ENCODE measurements at regions not wholly inside any gene's neighbourhood (a gene's known extent, or its start where the extent isn't known, plus 50 kb on each side); places are given as distances from the start of the nearest gene placed in this dataset.
A peak's percentile ranks its signal among the peaks of the same experiment; 100 is the strongest.
"Not testable (repeated sequence)": the region's sequence is repeated elsewhere in the genome, so short reads cannot be mapped to it uniquely, and the experiment has no call there.

DNA sequence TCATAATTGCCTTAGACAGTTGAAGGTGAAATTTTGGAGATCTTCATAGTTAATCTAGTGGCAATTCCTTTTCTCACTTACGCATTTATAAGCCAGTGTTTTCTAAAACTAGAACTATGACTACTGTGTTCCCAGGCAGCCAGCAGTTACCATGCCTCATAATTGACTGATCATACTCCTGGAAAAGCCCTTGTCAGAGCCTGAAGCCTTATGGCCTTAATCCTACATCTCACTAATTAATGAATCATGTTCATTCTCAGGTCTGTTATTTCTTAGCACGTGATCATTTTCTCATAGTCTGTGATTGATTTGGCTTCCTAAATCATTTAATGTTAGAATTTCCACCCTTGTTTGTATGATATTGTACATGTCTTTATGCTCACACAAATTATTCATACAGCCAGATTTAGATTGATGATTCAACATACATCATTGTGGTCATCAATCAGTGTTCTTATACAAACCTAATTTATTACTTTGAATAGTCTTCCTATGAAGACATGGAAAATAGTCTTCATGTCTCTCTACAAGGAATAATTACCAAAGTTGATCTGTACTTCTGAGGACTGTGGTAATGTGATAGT, 132.6 kb upstream of the ASCC3 start:
- DNase-seq (ENCODE audit: low spot score) = no peak

DNA sequence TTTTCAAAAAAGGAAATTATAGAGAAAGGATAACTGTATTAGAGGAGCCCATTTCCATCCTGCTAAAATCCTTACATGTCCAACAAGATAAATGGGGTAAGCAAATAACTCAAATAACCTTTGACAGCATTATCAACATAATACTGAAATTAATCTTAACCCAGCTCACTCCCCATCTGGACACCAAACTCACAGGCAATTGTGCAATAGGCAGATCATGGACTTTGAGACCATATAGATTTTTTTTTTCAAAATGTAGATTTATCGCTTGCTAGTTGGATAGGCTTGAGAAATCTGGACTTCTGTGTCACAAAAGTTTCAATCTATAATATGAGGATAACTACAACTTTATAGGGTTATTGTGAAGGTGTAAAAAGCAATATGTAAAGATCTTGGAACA, 134.4 kb upstream of the ASCC3 start:
- DNase-seq (ENCODE audit: low spot score) = no peak

DNA sequence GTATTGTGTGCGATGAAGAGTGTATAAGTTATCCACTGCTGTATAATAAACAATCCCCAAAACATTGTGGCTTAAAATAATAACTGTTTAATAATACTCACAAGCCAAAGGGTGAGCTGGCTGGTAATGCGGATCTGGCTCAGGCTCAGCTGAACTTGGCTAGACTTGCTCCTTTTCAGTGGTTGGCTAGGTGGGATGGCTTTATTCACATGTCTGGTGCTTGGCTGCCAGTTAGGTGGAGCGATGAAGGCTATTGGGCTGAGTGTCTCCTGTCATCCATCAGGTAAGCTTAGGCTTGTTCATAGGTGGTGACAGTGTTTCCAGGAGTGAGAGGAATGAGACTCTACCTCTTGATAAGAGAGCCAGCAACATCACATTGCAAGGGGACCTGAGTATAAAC, 135.0 kb upstream of the ASCC3 start:
- no peak for DNase-seq (ENCODE audit: low spot score)

DNA sequence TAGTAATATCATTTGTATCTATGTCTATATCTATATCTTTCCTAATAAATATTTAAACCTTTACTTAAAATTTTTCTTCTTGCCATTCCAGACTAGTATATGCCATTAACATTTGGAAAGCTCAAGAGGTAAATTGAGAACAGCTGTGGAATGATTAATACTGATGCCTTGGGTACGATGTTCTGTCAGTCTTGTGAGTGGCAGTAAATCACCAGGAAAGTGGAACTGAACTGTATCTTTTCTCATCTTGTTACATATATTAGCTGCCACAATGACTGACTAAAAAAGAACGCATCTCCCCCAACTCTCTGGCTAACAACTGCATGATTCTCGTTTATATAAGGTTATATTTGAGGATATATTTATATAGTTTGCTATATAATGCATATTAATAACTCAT, 137.0 kb upstream of the ASCC3 start:
- DNase-seq (ENCODE audit: low spot score) = no peak

DNA sequence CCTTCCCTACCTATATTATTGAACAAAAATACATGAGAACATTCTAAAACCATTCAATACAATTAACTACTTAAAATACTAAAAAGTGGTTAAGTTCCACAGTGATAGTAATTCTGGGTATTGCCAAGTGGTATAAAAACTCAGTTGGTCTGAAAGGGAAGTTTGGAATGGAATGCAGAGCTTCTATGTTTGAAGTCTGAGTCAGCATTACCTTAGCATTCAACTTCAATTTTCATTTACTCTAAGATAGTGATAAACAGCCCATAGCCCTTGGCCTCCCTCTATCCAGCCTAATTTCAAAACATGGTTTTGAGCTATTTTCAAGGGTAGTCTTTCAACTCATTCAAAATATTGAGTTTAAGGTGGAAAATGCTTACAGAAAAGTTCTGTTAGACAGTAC, 140.4 kb upstream of the ASCC3 start:
- DNase-seq (ENCODE audit: low spot score) = no peak

DNA sequence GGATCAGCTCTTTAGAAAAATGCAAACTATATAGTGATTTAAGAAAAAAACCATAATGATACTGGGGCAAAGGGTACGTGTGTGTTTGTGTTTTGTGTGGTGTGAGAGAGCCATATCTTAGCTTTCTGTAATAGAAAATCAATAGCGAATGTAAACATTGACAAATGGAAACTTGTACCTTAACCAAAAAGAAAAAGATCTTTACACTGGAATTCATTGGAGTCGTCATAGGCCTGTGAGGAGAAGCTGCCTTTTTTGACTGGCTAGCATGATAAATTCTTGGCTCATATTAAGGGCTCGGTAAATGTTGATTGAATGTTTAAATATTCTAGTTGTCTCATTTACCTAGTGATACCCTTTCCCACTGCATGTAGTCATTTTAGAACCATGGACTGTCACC, 161.8 kb upstream of the ASCC3 start:
- DNase-seq (ENCODE audit: low spot score) = no peak

DNA sequence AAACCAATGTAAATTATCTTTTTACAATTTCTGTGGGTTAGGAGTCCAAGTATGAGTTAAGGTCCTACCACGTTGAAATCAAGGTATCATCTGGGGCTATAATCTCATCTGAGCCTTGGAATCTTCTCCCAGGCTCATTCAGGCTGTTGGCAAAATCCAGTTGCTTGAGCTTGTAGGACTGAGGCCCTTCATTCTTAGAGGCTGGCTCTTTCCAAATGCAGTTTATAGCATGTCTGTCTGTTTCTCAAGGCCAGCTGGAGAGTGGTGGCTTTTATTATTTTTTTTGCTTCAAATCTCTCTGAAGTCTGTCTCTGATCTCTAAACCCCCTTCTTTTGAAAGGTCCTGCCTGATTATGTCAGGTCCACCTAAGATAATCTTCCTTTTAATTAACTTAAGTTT, 177.2 kb upstream of the ASCC3 start:
- DNase-seq (ENCODE audit: low spot score) = no peak

DNA sequence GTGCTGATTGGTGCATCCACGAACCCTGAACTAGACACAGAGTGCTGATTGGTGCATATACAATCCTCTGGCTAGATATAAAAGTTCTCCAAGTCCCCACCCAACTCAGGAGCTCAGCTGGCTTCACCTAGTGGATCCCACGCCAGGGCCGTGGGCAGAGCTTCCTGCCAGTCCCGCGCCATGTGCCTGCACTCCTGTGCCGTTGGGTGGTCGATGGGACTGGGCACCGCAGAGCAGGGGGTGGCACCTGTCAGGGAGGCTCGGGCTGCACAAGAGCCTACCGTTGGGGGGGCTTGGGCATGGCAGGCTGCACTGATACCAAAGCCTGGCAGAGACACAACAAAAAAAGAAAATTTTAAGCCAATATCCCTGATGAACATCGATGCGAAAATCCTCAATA, 185.4 kb upstream of the ASCC3 start:
- DNase-seq (ENCODE audit: low spot score) = no peak

DNA sequence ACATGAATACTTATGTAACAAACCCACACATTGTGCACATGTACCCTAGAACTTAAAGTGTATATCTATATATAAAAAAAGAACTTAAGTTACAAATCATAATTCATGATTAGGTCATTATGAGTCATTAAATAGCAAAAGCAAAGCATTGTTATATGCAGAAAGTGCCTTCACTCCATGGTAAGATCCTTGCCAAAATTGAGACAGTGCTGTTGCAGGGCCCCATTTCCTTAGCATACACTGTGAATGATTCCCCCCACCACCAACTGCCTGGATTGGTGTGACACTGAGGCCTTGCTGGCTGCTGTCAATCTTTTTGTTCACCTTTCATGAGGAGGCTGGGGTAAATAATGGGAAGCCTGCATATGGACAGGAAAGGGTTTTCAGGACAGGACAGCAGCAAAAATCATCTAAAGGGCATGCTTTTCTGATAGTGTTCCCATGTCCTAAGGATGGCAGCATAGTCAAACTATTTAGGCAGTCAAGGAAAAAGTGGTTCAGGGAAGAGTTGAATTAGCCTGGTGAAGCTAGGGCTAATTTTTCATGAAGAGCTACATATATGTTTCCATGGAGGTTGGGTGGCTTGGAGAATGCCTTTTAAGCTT, 188.2 kb upstream of the ASCC3 start:
- no peak for DNase-seq (ENCODE audit: low spot score)

DNA sequence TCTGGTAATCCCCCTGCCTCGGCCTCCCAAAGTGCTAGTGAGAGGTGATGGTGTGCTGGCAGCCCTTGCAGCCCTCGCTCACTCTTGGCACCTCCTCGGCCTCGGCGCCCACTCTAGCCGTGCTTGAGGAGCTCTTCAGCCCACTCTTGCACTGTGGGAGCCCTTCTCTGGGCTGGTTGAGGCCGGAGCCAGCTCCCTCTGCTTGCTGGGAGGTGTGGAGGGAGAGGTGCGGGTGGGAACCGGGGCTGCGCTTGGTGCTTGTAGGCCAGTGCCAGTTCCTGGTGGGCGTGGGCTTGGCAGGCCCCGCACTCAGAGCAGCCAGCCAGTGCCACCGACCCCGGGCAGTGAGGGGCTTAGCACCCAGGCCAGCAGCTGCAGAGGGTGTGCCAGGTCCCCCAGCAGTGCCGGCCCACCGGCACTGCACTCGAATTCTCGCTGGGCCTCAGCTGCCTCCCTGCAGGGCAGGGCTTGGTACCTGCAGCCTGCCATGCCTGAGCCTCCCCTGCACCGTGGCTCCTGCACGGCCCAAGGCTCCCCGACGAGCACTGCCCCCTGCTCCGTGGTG, 189.0 kb upstream of the ASCC3 start:
- no peak for DNase-seq (ENCODE audit: low spot score)

DNA sequence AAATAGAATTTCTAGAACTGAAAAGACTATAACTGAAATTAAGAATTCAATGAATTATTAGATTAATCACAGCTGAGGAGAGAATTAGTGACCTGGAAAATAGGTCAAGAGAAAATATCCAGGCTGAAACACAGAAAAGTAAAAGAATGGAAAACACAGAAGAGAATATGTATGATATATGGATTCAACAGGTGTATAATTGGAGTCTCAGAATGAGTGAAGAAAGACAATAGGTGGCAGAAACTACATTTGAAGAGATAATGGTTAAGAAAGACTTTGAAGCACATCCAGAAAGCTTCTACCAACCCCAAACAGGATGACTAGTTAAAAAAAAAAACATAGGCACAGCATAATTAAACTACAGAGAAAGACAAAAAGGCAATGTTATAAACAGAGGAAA, 196.2 kb upstream of the ASCC3 start:
- no peak for DNase-seq (ENCODE audit: low spot score)

DNA sequence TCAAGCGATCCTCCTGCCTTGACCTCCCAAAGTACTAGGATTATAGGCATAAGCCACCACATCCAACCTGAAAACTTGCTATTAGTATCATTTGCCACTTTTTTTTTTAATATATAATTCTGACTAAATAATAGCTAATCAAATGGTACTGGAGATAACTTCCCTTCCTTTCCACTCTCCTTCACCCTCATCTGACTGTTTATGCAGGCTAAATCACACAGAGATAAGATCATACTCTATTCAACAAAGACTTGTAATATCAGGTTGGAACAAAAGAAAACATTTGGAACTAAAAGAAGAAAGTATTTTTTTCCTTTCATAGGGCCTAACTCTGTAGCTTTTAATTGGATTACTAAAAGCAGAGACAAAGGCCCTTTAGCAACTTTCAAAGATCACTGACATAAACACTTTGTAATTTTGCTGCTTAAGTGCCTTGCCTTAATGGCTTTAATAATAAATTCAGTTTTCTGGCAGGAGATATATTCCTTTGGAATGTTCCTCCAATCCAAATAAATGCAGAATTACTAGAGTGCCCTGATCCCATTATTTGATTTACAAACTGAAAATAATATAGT, 198.7 kb upstream of the ASCC3 start:
- DNase-seq (ENCODE audit: low spot score) = no peak

DNA sequence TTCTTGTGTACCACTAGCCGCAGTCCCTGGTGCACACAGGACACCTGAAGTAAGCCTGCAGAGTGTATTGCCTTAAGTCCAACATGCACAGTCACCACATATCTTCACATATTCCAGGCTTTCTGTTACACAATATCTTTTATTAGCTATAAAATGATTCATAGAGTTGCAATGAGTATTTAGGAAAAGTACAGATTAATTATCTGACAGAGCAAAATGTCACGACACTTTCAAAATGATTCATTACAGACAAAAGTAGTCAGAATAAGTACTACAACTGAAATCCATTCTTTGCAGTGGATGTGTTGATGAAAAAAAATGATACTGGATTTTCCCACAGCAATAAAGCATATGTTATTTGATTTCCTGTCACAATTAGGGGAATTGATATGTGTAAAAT, 199.5 kb upstream of the ASCC3 start:
- peak; percentile 52 for DNase-seq (ENCODE audit: low spot score)

DNA sequence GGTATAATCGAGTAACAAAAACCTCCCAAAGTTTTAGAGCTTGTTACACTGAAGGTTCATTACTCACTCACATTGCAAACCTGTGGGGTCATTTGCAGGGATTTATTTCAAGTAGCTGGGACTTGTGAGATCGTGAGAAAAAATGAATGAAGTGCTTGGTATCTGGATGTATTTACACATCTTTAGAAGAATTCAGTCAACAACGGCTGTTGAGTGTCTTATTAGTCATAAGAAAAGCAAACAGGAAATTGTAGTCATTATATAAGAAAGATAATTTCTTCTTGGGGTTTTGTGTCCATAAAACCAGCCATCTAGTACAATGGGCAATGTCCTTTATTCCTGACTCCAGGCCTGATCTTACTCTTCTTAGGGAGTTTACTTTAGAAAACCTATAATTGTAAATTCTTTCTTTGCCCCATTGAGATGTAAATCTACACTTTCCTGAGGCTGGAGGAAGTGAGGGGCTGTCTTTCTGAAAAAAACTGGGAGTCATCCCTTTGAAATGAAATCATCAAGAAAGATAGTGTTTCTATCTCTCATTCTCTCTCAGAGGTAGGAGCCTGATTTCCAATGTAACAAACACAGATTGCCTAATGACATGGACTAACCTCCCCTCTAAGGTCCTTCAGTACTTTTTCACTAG, 202.5 kb upstream of the ASCC3 start:
- peak; percentile 21 for DNase-seq (ENCODE audit: low spot score)

DNA sequence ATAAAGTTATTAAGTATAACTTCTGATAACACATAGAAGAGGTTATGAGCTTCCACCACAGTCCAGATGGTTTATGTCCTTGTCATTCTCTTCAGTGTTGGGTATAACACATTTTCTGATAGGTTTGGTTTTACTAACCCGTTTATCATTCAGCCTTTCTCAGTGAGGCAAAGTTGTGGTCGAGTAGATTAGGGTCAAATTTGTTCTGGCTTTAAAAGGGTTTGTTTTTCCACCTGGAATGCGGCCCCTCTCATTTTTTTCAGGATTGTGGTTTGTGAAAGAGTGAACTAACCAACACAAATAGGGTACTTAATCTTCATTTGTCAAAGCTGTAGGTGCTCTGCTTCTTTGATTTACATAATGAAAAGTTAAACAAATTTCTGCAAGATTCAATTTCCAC, 204.2 kb upstream of the ASCC3 start:
- DNase-seq (ENCODE audit: low spot score) = no peak

DNA sequence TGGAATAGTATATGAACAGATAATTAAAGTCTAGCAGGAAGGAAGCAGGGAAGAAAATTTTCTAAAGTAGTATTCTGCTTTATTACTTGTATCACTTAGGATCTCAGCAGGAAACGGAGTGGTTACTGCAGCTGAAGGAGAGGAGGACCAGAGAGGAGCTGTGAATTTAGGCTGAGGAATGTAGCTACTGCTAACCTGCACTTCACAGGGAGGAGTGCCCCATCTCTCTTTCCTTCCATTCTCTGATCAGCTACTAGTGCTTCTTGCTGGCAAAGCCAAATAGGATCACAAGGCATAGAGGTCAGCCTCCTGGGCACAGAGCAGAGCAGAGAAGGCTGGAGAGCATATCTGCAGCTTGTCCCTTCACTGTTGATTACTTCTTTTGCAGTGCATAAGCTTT, 205.3 kb upstream of the ASCC3 start:
- DNase-seq (ENCODE audit: low spot score) = no peak

DNA sequence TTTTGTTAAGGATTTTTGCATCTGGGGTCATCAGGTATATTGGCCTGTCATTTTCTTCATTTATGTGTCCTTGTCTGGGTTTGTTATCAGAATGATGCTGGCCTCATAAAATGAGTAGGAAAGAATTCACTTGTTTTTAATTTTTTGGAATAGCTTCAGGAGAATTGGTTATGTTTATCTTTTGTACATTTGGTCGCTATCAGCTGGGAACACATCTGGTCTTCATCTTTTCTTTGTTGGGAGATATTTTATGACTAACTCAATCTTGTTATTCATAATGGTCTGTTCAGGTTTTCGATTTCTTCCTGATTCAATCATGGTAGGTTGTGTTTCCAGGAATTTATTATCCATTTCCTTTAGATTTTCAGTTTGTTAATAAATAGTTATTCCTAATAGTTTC, 207.5 kb upstream of the ASCC3 start:
- DNase-seq (ENCODE audit: low spot score) = no peak

DNA sequence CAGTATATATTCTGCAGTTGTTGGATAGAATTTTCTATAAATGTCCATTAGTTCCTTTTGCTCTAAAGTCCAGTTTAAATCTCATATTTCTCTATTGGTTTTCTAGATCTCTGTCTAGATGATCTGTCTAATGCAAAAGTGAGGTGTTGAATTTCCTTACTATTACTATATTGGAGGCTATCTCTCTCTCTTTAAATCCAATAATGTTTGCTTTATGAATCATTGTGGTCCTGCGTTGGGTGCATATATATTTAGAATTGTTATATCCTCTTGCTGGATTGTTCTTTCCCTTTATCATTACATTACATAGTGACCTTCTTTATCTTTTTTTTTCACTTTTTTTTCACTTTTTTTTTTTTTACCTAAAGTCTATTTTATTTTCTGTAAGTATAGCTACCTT, 208.5 kb upstream of the ASCC3 start:
- no peak for DNase-seq (ENCODE audit: low spot score)

DNA sequence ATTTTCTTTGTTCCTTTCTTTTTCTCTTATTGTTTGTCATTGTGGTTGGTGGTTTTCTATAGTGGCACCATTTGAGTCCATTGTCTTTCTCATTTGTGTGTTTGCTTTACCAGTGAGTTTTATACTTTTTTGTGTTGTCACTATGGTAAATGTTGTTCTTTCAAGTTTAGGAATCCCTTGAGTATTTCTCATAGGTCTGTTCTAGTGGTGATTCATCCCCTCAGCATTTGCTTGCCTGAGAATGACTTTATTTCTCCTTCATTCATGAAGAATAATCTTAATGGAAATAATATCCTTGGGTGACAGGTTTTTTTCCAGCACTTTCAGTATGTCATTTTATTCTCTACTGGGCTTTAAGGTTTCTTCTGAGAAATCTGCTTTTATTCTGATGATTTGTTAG, 209.2 kb upstream of the ASCC3 start:
- DNase-seq (ENCODE audit: low spot score) = no peak

DNA sequence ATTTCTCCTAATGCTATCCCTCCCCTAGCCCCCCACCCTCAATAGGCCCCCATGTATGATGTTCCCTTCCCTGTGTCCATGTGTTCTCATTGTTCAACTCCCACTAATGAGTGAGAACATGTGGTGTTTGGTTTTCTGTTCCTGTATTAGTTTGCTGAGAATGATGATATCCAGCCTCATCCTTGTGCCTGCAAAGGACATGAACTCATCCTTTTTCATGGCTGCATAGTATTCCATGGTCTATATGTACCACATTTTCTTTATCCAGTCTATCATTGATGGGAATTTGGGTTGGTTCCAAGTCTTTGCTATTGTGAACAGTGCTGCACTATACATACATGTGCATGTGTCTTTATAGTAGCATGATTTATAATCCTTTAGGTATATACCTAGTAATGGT, 217.5 kb upstream of the ASCC3 start:
- not testable (repeated sequence) for DNase-seq (ENCODE audit: low spot score)

DNA sequence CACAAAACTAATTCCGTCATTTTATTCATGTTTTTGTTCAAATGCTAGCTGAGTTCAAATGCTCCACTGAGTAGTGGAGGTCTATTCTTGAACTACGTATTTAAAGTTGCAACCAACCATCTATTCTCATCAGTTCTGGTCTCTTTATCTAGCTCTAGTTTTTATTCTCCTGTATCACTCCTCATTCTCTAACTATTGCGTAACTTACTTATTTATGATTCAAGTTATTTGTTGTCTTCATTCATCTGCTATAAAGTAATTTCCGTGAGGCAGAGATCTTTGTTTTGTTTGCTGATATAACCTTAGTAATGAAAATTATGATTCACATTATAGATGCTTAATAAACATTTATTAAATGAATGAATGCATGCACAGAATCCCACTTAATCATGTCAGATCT, 221.6 kb upstream of the ASCC3 start:
- no peak for DNase-seq (ENCODE audit: low spot score)

DNA sequence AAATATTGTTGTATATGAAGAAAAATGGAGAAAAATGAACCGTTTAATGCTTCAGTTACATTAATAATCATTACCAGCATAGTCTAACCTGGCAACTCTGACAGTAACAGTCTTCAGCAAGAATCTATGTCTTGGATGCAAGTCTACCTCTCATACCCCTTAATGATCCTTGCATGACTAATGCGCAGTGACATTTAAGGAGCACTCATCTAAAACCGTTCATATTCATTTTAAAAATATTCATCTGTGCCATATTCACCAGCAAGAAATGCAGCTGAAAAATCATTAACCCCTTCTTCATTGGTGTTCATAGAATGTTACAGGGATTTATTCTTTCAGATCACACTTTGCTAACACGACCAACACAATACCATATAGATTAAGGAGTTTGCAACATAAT, 227.2 kb upstream of the ASCC3 start:
- DNase-seq (ENCODE audit: low spot score) = no peak

DNA sequence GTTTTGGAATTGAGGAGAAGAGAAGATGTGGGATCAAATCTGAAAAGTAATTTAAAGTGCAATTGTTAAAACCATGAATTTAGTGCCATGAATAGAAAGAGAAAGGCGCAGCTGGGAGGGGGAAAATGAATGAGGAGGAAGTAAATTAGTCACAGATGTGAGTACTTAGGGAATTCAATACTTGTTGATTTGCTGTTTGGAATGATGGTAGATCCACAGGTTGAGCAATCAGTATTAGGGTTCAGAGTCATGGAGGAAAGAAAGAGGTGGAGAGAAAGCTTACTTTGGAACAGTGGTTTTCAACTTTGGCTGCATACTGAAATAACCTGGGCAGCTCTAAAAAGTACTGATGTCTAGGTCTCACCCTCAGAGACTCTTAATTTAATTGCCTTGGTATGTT, 229.7 kb upstream of the ASCC3 start:
- DNase-seq (ENCODE audit: low spot score) = peak; percentile 26
